Gastroesophageal sphincter (tissue), 3 donors: ENCODE measurements at regions not wholly inside any gene's neighbourhood (a gene's known extent, or its start where the extent isn't known, plus 50 kb on each side); places are given as distances from the start of the nearest gene placed in this dataset.

Source experiments
- EP300 ChIP-seq: sonication (generic); formaldehyde crosslinking; IDR thresholded peaks from one replicate; pipeline ENCODE4 v1.6.1; 2017; ENCODE audit warnings: antibody characterized with exemption, mild to moderate bottlenecking
- POLR2A ChIP-seq, 2 donors: fragments of 450-650 bp; IDR thresholded peaks; one replicate each; pipeline ENCODE4 v1.6.1; 2017; ENCODE audit warnings: antibody characterized with exemption in 2 of 2, mild to moderate bottlenecking in 2 of 2, moderate library complexity in 1 of 2
- POLR2AphosphoS5 ChIP-seq: sonication (generic); formaldehyde crosslinking; IDR thresholded peaks from one replicate; pipeline ENCODE4 v1.6.1; 2017; ENCODE audit warnings: antibody characterized with exemption
- TF ChIP-seq, protein P1 (sequence below), 4 experiments: fragments of 200-600 bp in 2 of 4; fragments of 450-650 bp in 2 of 4; sonication (generic) in 1 of 4; IDR thresholded peaks; one replicate each; pipeline ENCODE4 v1.5.1; 2017 to 2019; ENCODE audit warnings: antibody characterized with exemption in 4 of 4, mild to moderate bottlenecking in 2 of 4, moderate library complexity in 2 of 4

DNA sequence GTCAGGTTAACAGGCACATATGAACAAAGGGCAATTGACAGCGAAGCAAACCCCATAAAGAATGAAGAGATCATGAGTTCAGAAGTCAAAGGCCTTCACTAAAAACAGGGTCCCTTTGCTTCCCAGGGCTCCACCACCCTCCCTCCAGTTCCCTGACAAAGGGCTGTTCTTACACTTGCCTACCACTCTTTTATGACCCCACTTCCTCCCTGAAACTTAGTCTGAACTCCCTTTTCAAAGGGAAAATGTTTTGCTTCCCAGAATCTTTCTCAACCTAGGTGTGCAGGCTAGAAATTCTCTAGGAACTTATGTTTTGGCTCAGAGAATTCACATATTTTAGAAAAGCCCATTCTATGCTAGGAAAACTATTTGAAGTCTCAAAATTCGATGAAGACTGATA is 86.0 kb upstream of the ITGA4 start:
- TF ChIP-seq, protein P1, sequence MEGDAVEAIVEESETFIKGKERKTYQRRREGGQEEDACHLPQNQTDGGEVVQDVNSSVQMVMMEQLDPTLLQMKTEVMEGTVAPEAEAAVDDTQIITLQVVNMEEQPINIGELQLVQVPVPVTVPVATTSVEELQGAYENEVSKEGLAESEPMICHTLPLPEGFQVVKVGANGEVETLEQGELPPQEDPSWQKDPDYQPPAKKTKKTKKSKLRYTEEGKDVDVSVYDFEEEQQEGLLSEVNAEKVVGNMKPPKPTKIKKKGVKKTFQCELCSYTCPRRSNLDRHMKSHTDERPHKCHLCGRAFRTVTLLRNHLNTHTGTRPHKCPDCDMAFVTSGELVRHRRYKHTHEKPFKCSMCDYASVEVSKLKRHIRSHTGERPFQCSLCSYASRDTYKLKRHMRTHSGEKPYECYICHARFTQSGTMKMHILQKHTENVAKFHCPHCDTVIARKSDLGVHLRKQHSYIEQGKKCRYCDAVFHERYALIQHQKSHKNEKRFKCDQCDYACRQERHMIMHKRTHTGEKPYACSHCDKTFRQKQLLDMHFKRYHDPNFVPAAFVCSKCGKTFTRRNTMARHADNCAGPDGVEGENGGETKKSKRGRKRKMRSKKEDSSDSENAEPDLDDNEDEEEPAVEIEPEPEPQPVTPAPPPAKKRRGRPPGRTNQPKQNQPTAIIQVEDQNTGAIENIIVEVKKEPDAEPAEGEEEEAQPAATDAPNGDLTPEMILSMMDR (IDR thresholded peaks at IDR 0.05) = no peak
- TF ChIP-seq POLR2A (IDR thresholded peaks at IDR 0.05) (no peak), POLR2AphosphoS5 (no peak), EP300 (no peak)
